ENCODE measurements at regions not wholly inside any gene's neighbourhood (a gene's known extent, or its start where the extent isn't known, plus 50 kb on each side); places are given as distances from the start of the nearest gene placed in this dataset.
"Not testable (repeated sequence)": the region's sequence is repeated elsewhere in the genome, so short reads cannot be mapped to it uniquely, and the experiment has no call there.

DNA sequence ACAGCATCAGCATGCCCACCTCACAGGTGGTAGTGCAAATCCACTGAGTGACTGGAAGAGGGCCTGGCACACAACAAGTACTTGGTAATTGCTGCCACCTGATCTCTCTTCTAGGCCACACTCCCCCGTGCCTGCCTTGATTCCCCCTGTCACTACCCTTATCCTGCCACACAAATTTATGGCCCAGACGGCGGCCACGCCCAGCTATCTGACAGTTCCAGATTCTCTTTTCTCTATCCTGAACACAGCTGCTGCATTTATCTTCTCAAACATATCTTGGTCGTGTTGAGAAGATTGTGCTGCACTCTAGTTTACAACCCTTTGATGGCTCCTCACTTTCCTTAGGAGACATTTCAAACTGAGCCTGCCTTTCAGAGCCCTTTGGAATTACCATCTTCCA, 585.2 kb downstream of the NTRK3 start:
- POLR2A ChIA-PET = no interaction called here
- intact Hi-C loops (cut with micrococcal nuclease) = no loop called here
- H3K4me3 Mint-ChIP-seq (ENCODE audit: unreplicated experiment) = no peak overlapping the region
- H3K27ac Mint-ChIP-seq (ENCODE audit: low read depth, unreplicated experiment) = no peak overlapping the region
- TF ChIP-seq, protein P1, sequence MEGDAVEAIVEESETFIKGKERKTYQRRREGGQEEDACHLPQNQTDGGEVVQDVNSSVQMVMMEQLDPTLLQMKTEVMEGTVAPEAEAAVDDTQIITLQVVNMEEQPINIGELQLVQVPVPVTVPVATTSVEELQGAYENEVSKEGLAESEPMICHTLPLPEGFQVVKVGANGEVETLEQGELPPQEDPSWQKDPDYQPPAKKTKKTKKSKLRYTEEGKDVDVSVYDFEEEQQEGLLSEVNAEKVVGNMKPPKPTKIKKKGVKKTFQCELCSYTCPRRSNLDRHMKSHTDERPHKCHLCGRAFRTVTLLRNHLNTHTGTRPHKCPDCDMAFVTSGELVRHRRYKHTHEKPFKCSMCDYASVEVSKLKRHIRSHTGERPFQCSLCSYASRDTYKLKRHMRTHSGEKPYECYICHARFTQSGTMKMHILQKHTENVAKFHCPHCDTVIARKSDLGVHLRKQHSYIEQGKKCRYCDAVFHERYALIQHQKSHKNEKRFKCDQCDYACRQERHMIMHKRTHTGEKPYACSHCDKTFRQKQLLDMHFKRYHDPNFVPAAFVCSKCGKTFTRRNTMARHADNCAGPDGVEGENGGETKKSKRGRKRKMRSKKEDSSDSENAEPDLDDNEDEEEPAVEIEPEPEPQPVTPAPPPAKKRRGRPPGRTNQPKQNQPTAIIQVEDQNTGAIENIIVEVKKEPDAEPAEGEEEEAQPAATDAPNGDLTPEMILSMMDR (IDR thresholded peaks at IDR 0.05; ENCODE audit: unreplicated experiment) = no peak
- no peaks in the 10 kb centered on the region for H3K9me3 Mint-ChIP-seq (ENCODE audit: unreplicated experiment)
- H3K27me3 Mint-ChIP-seq (ENCODE audit: insufficient read depth, unreplicated experiment) = no peaks in the 10 kb centered on the region
- BruUV-seq (replicated peaks) = no TSS peak
- H3K36me3 Mint-ChIP-seq (ENCODE audit: insufficient read depth, unreplicated experiment) = peaks cover 6% of the 10 kb centered on the region
- CTCF ChIA-PET = interaction anchor here (0.9 kb wide), 1 partner anchor 16 kb away, joined by 4 read pairs; no protein-coding TSS in a partner anchor
- no peak for DNase-seq (ENCODE audit: unreplicated experiment)
- no peaks in the 10 kb centered on the region for H3K4me1 Mint-ChIP-seq (ENCODE audit: insufficient read depth, unreplicated experiment)

DNA sequence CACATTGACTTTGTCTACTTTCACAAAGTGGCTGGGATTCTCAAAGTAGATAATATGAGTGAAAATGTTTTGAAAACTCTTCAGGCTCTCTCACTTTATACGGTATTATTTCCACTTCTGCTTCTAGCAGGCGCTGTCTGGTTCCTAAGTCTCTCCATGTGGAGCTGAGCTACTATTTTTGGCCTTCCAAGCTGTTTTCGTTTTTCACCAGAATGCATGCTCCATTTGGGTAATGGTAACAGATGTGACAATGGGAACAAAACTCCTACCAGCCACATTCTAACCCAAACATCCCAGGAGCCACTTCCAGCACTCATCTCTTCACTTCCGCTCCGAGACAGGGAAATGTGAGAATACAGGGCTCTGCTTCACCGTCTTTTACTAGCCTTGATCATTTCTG, 586.7 kb downstream of the NTRK3 start:
- Mint-ChIP-seq H3K36me3 (ENCODE audit: insufficient read depth, unreplicated experiment) (no peaks in the 10 kb centered on the region), H3K9me3 (ENCODE audit: unreplicated experiment) (no peaks in the 10 kb centered on the region), H3K4me1 (ENCODE audit: insufficient read depth, unreplicated experiment) (no peaks in the 10 kb centered on the region), H3K4me3 (ENCODE audit: unreplicated experiment) (no peak overlapping the region), H3K27ac (ENCODE audit: low read depth, unreplicated experiment) (no peak overlapping the region), H3K27me3 (ENCODE audit: insufficient read depth, unreplicated experiment) (no peaks in the 10 kb centered on the region)
- no peak for DNase-seq (ENCODE audit: unreplicated experiment)
- TF ChIP-seq, protein P1 (IDR thresholded peaks at IDR 0.05; ENCODE audit: unreplicated experiment) = no peak
- CTCF ChIA-PET = interaction anchor here (0.7 kb wide), 1 partner anchor 10 kb away, joined by 3 read pairs; no protein-coding TSS in a partner anchor
- no TSS peak for BruUV-seq (replicated peaks)
- POLR2A ChIA-PET = no interaction called here
- intact Hi-C loops (cut with micrococcal nuclease) = loop anchor here (10.0 kb wide), 1 partner anchor 575 kb away; no protein-coding TSS in a partner anchor

DNA sequence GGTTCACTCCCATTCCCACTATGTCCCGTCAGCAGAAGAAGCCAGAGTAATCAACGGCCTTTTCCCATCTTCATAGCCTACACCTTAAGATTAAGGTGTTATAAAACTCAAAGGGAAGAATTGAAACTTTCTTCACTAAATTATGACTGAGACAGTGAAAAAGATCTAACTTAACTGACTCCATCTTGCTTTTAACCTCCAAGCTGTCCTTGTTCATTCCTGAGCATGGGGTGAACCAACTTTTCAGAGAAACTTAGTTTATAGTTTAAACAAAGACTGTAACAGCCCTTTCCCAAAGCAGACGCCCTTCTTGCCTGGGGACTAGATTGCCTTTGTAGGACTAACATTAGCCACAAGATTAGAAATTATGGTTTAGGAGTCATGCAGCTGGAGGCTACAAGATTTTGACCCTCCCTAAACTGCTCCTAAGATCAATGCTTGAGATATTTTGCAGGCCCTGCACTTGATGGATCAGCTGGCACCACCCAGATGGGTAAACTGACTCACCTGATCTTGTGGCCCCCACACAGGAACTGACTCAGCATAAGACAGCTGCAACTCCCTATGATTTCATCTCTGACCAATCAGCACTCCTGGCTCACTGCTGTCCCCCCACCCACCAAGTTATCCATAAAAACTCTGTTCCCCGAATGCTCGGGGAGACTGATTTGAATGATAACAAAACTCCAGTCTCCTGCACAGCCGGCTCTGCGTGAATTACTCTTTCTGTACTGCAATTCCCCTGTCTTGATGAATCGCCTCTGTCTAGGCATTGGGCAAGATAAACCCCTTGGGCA, 587.6 kb downstream of the NTRK3 start:
- not testable (repeated sequence) for H3K9me3 Mint-ChIP-seq (ENCODE audit: unreplicated experiment); DNase-seq (ENCODE audit: unreplicated experiment); H3K27ac Mint-ChIP-seq (ENCODE audit: low read depth, unreplicated experiment); BruUV-seq (replicated peaks); H3K36me3 Mint-ChIP-seq (ENCODE audit: insufficient read depth, unreplicated experiment); H3K27me3 Mint-ChIP-seq (ENCODE audit: insufficient read depth, unreplicated experiment); H3K4me1 Mint-ChIP-seq (ENCODE audit: insufficient read depth, unreplicated experiment); H3K4me3 Mint-ChIP-seq (ENCODE audit: unreplicated experiment)
- POLR2A ChIA-PET = interaction anchor here (0.7 kb wide), 1 partner anchor 1572 kb away, joined by 3 read pairs; no protein-coding TSS in a partner anchor
- CTCF ChIA-PET = interaction anchor here (0.6 to 1.0 kb wide), 4 partner anchors 9 to 806 kb away, joined by 3 read pairs; no protein-coding TSS in a partner anchor
- intact Hi-C loops (cut with micrococcal nuclease) = loop anchor here (10.0 kb wide), 1 partner anchor 576 kb away; no protein-coding TSS in a partner anchor

DNA sequence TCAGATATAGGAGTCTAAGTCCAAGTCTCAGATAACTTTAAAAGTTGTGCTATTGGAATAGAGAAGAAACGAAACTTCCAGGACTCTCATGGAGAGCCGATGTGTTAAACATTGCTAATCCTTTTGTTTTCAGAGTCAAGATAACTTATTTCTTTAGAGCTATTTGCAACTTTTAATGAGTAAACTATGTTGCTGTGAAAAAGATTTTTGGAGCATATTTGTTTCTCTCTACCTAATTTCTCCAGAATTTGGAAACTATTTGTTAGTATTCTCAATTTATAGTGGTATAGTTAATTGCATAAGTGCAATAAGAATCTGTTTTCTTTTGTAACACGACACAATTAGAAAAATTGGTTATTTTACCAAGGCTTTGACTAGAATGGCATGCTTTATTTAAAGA, 588.9 kb downstream of the NTRK3 start:
- Mint-ChIP-seq H3K9me3 (ENCODE audit: unreplicated experiment) (no peaks in the 10 kb centered on the region), H3K4me3 (ENCODE audit: unreplicated experiment) (no peak overlapping the region), H3K27me3 (ENCODE audit: insufficient read depth, unreplicated experiment) (no peaks in the 10 kb centered on the region), H3K4me1 (ENCODE audit: insufficient read depth, unreplicated experiment) (no peaks in the 10 kb centered on the region), H3K27ac (ENCODE audit: low read depth, unreplicated experiment) (no peak overlapping the region), H3K36me3 (ENCODE audit: insufficient read depth, unreplicated experiment) (no peaks in the 10 kb centered on the region)
- TF ChIP-seq, protein P1 (IDR thresholded peaks at IDR 0.05; ENCODE audit: unreplicated experiment) = no peak
- intact Hi-C loops (cut with micrococcal nuclease) = loop anchor here (10.0 kb wide), 1 partner anchor 577 kb away; no protein-coding TSS in a partner anchor
- ChIA-PET CTCF (interaction anchor here (0.7 kb wide), 2 partner anchors 12 to 47 kb away, joined by 3 read pairs; no protein-coding TSS in a partner anchor), POLR2A (interaction anchor here (0.6 kb wide), 2 partner anchors 12 to 80 kb away, joined by 3 read pairs; no protein-coding TSS in a partner anchor)
- no peak for DNase-seq (ENCODE audit: unreplicated experiment)
- no TSS peak for BruUV-seq (replicated peaks)

Measured in MCF 10A (cell line).